DND-41 (cell line): ENCODE measurements at regions not wholly inside any gene's neighbourhood (a gene's known extent, or its start where the extent isn't known, plus 50 kb on each side); places are given as distances from the start of the nearest gene placed in this dataset.

Source experiments
- ATAC-seq: fragments of 200-7000 bp; cut with Tn5 transposase; 3 replicates; pipeline ENCODE4 v1.9.1; 2021; ENCODE audit warnings: low read depth; ENCODE audit not compliant: insufficient read depth
- DNase-seq: peaks from one replicate; pipeline ENCODE4 v3.0.0-alpha.2; 2020
- H2AFZ ChIP-seq: 2 replicates; pipeline ENCODE4 v1.6.0; 2012; ENCODE audit warnings: low read depth, low read length
- H3K27ac ChIP-seq: 2 replicates; pipeline ENCODE4 v1.5.1; 2012; ENCODE audit warnings: low read length, inconsistent platforms
- H3K27me3 ChIP-seq: fragments of 200-600 bp; sonication (generic); 2 replicates; pipeline ENCODE4 v1.6.0; 2012; ENCODE audit warnings: low read length, mild to moderate bottlenecking, inconsistent platforms; ENCODE audit not compliant: insufficient read depth, poor library complexity
- H3K36me3 ChIP-seq: 2 replicates; pipeline ENCODE4 v1.5.1; 2012; ENCODE audit warnings: low read length, inconsistent platforms; ENCODE audit not compliant: insufficient read depth
- H3K4me1 ChIP-seq: 2 replicates; pipeline ENCODE4 v1.5.1; 2012; ENCODE audit warnings: mild to moderate bottlenecking, low read length; ENCODE audit not compliant: insufficient read depth
- H3K4me2 ChIP-seq: 2 replicates; pipeline ENCODE4 v1.6.0; 2012; ENCODE audit warnings: mild to moderate bottlenecking, moderate library complexity, low read length, inconsistent platforms; ENCODE audit not compliant: insufficient read depth
- H3K4me3 ChIP-seq, 2 experiments: fragments of 200-600 bp in 1 of 2; shearing (Covaris generic) in 1 of 2; 2 replicates each; pipeline ENCODE4 v1.5.1; 2012 to 2016; ENCODE audit warnings: inconsistent platforms in 2 of 2, low read length in 2 of 2, mild to moderate bottlenecking in 2 of 2, low read depth in 1 of 2, moderate library complexity in 1 of 2
- H3K79me2 ChIP-seq: 2 replicates; pipeline ENCODE4 v1.6.0; 2012; ENCODE audit warnings: low read length, inconsistent platforms; ENCODE audit not compliant: insufficient read depth
- H3K9ac ChIP-seq: 2 replicates; pipeline ENCODE4 v1.6.0; 2012; ENCODE audit warnings: low read depth, mild to moderate bottlenecking, inconsistent platforms, low read length, moderate library complexity
- H3K9me3 ChIP-seq: 2 replicates; pipeline ENCODE4 v1.5.1; 2012; ENCODE audit warnings: low read length, moderate library complexity, mild to moderate bottlenecking, inconsistent platforms; ENCODE audit not compliant: insufficient read depth, severe bottlenecking
- H4K20me1 ChIP-seq: 2 replicates; pipeline ENCODE4 v1.6.0; 2012; ENCODE audit warnings: low read length; ENCODE audit not compliant: insufficient read depth
- CTCF ChIP-seq: IDR thresholded peaks from 2 replicates; pipeline ENCODE4 v1.5.1; 2012; ENCODE audit warnings: borderline replicate concordance, low read length, moderate library complexity, mild to moderate bottlenecking; ENCODE audit not compliant: poor library complexity, severe bottlenecking; ENCODE audit errors: extremely low read depth
- EZH2 ChIP-seq: IDR thresholded peaks from 3 replicates; pipeline ENCODE4 v1.6.1; 2012; ENCODE audit warnings: borderline replicate concordance, low read depth, mild to moderate bottlenecking, moderate library complexity, low read length, inconsistent platforms; ENCODE audit not compliant: severe bottlenecking

GRCh38 chr9:26612211-26612610, 280.4 kb downstream of the CAAP1 start:
- no peak for TF ChIP-seq EZH2
- no peak for TF ChIP-seq CTCF

GRCh38 chr9:26606756-26607155, 285.8 kb downstream of the CAAP1 start:
- Histone ChIP-seq H3K4me3 (no peak overlapping the region), H3K9ac (no peak overlapping the region), H3K27ac (no peak overlapping the region), H3K27me3 (no peaks in the 10 kb centered on the region), H3K9me3 (no peaks in the 10 kb centered on the region), H3K4me2 (no peak overlapping the region), H3K4me1 (no peaks in the 10 kb centered on the region), H3K36me3 (no peaks in the 10 kb centered on the region), H3K79me2 (no peaks in the 10 kb centered on the region), H4K20me1 (no peaks in the 10 kb centered on the region), H2AFZ (no peak overlapping the region)
- ATAC-seq (no peak), DNase-seq (no peak)
- no peak for TF ChIP-seq CTCF

More at GRCh38 chr9:26612211-26612610, 280.4 kb downstream of the CAAP1 start:
- no peak overlapping the region for H3K4me2 ChIP-seq
- DNase-seq (no peak), ATAC-seq (no peak)
- H3K36me3 ChIP-seq: no peaks in the 10 kb centered on the region
- no peak overlapping the region for H3K9ac ChIP-seq
- no peaks in the 10 kb centered on the region for H3K4me1 ChIP-seq
- no peak overlapping the region for H2AFZ ChIP-seq
- no peaks in the 10 kb centered on the region for H3K27me3 ChIP-seq
- H3K27ac ChIP-seq: no peak overlapping the region
- H4K20me1 ChIP-seq: no peaks in the 10 kb centered on the region
- no peak overlapping the region for H3K4me3 ChIP-seq
- no peaks in the 10 kb centered on the region for H3K9me3 ChIP-seq
- H3K79me2 ChIP-seq: no peaks in the 10 kb centered on the region

GRCh38 chr9:26605367-26605766, 287.2 kb downstream of the CAAP1 start:
- no peaks in the 10 kb centered on the region for H3K4me1 ChIP-seq
- H3K4me3 ChIP-seq: no peak overlapping the region
- no peak for DNase-seq
- H3K36me3 ChIP-seq: no peaks in the 10 kb centered on the region
- no peak overlapping the region for H3K9ac ChIP-seq
- no peak overlapping the region for H3K4me2 ChIP-seq
- TF ChIP-seq CTCF (no peak), EZH2 (no peak)
- H3K27ac ChIP-seq: no peak overlapping the region
- H4K20me1 ChIP-seq: no peaks in the 10 kb centered on the region
- no peaks in the 10 kb centered on the region for H3K79me2 ChIP-seq
- ATAC-seq: no peak
- H3K9me3 ChIP-seq: no peaks in the 10 kb centered on the region
- no peaks in the 10 kb centered on the region for H3K27me3 ChIP-seq
- H2AFZ ChIP-seq: no peak overlapping the region

- ATAC-seq: no peak
- Histone ChIP-seq H3K27ac (no peak overlapping the region), H3K4me2 (no peak overlapping the region), H2AFZ (no peak overlapping the region), H3K79me2 (no peaks in the 10 kb centered on the region), H3K9ac (no peak overlapping the region), H3K36me3 (no peaks in the 10 kb centered on the region), H3K9me3 (no peaks in the 10 kb centered on the region), H3K4me1 (no peaks in the 10 kb centered on the region), H4K20me1 (no peaks in the 10 kb centered on the region), H3K27me3 (no peaks in the 10 kb centered on the region), H3K4me3 (no peak overlapping the region)
- TF ChIP-seq EZH2 (no peak), CTCF (no peak)
- no peak for DNase-seq
These were observed 288.4 kb downstream of the CAAP1 start for GRCh38 chr9:26604076-26604662.
